K562 (cell line): ENCODE measurements at regions not wholly inside any gene's neighbourhood (a gene's known extent, or its start where the extent isn't known, plus 50 kb on each side); places are given as distances from the start of the nearest gene placed in this dataset.

Source experiments
- ATAC-seq: fragments of 200-7000 bp; cut with Tn5 transposase; 3 replicates; pipeline ENCODE4 v1.9.1; 2020; ENCODE audit warnings: moderate library complexity
- BruUV-seq: library from RNA; stranded (reverse); fragments of 400-500 nt; replicated peaks from 2 replicates; lab custom pipeline; 2021; lab: Mats Ljungman, UMichigan
- CTCF ChIA-PET: fragments of 300-600 bp; formaldehyde crosslinking; extraction: SDS; loops from one replicate; lab custom pipeline; 2021; ENCODE audit warnings: low intra/inter-chr PET ratio; lab: Yijun Ruan, JAX
- POLR2A ChIA-PET: fragments of 300-600, 350-650 bp; sonication (Branson Sonifier 250); formaldehyde crosslinking; extraction: SDS; loops from one replicate; lab custom pipeline; 2021; ENCODE audit warnings: antibody characterized with exemption, inconsistent platforms; lab: Yijun Ruan, JAX
- DNase-seq, 4 experiments: peaks; one replicate each; pipeline versions ENCODE4 v3.0.0 to v3.0.0-alpha.2; 2011 to 2018; ENCODE audit warnings: low spot score in 3 of 4, mixed read lengths in 3 of 4; ENCODE audit errors: extremely low read depth in 1 of 4
- FAIRE-seq: peaks from 2 replicates; lab custom pipeline; 2011; peaks lifted over from hg19 to GRCh38; lab: Jason Lieb, UNC
- H2AFZ ChIP-seq: 2 replicates; pipeline ENCODE4 v1.6.0; 2011; ENCODE audit warnings: low read depth, low read length, control low read depth, inconsistent platforms
- H3K27ac ChIP-seq: fragments of 200-600 bp; 3 replicates; pipeline ENCODE4 v1.8.0; 2011; ENCODE audit warnings: low read depth, mild to moderate bottlenecking, control low read depth, inconsistent platforms, low read length, moderate library complexity, mixed read lengths; ENCODE audit errors: extremely low read depth
- H3K27me3 ChIP-seq, 2 experiments: fragments of 300-600 bp in 1 of 2; 2 replicates in 1 of 2; 3 replicates in 1 of 2; pipeline versions ENCODE4 v1.6.0 to v1.8.0; 2011; ENCODE audit warnings: inconsistent platforms in 2 of 2, low read length in 2 of 2, mild to moderate bottlenecking in 1 of 2, mixed read lengths in 1 of 2, moderate library complexity in 1 of 2; ENCODE audit not compliant: control insufficient read depth in 2 of 2, insufficient read depth in 2 of 2
- H3K36me3 ChIP-seq: fragments of 300-600 bp; 3 replicates; pipeline ENCODE4 v1.8.0; 2011; ENCODE audit warnings: mild to moderate bottlenecking, low read length, inconsistent platforms; ENCODE audit not compliant: control insufficient read depth, insufficient read depth
- H3K4me1 ChIP-seq, 2 experiments: fragments of 200-600 bp in 1 of 2; replicated peaks in 1 of 2; 2 replicates in 1 of 2; 3 replicates in 1 of 2; pipeline versions ENCODE4 v1.5.1 to v1.8.0; 2011; ENCODE audit warnings: inconsistent platforms in 2 of 2, low read length in 2 of 2, mild to moderate bottlenecking in 1 of 2, mixed read lengths in 1 of 2, moderate library complexity in 1 of 2; ENCODE audit not compliant: control insufficient read depth in 2 of 2, insufficient read depth in 2 of 2
- H3K4me2 ChIP-seq: 2 replicates; pipeline ENCODE4 v1.6.1; 2011; ENCODE audit warnings: low read length, control low read depth, inconsistent platforms, mixed read lengths; ENCODE audit not compliant: insufficient read depth
- H3K4me3 ChIP-seq: fragments of 200-600 bp; sonication (generic), shearing (Covaris generic); 2 replicates; pipeline ENCODE4 v1.5.1; 2016; ENCODE audit warnings: control low read depth, inconsistent platforms
- H3K79me2 ChIP-seq: fragments of 200-600 bp; 3 replicates; pipeline ENCODE4 v1.8.0; 2011; ENCODE audit warnings: low read length, inconsistent platforms; ENCODE audit not compliant: control insufficient read depth, insufficient read depth
- H3K9ac ChIP-seq, 2 experiments: 2 replicates each; pipeline versions ENCODE4 v1.6.0 to v1.6.1; 2011; ENCODE audit warnings: low read depth in 2 of 2, low read length in 2 of 2, control low read depth in 1 of 2, inconsistent platforms in 1 of 2, mild to moderate bottlenecking in 1 of 2, mixed read lengths in 1 of 2; ENCODE audit not compliant: insufficient read depth in 1 of 2
- H3K9me1 ChIP-seq: one replicate; pipeline ENCODE4 v1.6.0; 2011; ENCODE audit warnings: inconsistent platforms, mild to moderate bottlenecking, low read length, moderate library complexity; ENCODE audit not compliant: control insufficient read depth, insufficient read depth
- H3K9me3 ChIP-seq: replicated peaks from 2 replicates; pipeline ENCODE4 v1.5.1; 2011; ENCODE audit warnings: low read depth, low read length, inconsistent platforms; ENCODE audit not compliant: control insufficient read depth, insufficient read depth
- H4K20me1 ChIP-seq: replicated peaks from 2 replicates; pipeline ENCODE4 v1.6.1; 2011; ENCODE audit warnings: low read length, inconsistent platforms, mixed read lengths; ENCODE audit not compliant: control insufficient read depth, insufficient read depth
- CREB1 ChIP-seq, 2 experiments: sonication (generic) in 1 of 2; formaldehyde crosslinking in 1 of 2; IDR thresholded peaks; 2 replicates each; pipeline versions ENCODE4 v1.6.1 to v1.8.0; 2012 to 2022; ENCODE audit warnings: inconsistent platforms in 1 of 2, mild to moderate bottlenecking in 1 of 2, missing genetic modification reagents in 1 of 2, moderate library complexity in 1 of 2
- CREB5 ChIP-seq: fragments of 250-450 bp; sonication (Bioruptor Pico); IDR thresholded peaks from 2 replicates; pipeline ENCODE4 v1.5.0; 2020; ENCODE audit warnings: mild to moderate bottlenecking
- EZH2 ChIP-seq: IDR thresholded peaks from 2 replicates; pipeline ENCODE4 v1.6.1; 2012; ENCODE audit warnings: low read depth, mild to moderate bottlenecking, inconsistent platforms, low read length, borderline replicate concordance
- KDM5B ChIP-seq: fragments of 200-600 bp; sonication (generic); IDR thresholded peaks from 2 replicates; pipeline ENCODE4 v1.6.1; 2012; ENCODE audit warnings: low read depth, mild to moderate bottlenecking, moderate library complexity, low read length, control low read depth, inconsistent platforms; ENCODE audit not compliant: insufficient replicate concordance
- PHTF2 ChIP-seq: fragments of 250-450 bp; sonication (Bioruptor Pico); IDR thresholded peaks from 2 replicates; pipeline ENCODE4 v1.5.0; 2021; ENCODE audit warnings: mild to moderate bottlenecking
- SOX6 ChIP-seq: fragments of 450-650 bp; IDR thresholded peaks from 2 replicates; pipeline ENCODE4 v1.6.1; 2014; ENCODE audit warnings: mild to moderate bottlenecking
- USF1 ChIP-seq: sonication (generic); formaldehyde crosslinking; IDR thresholded peaks from 2 replicates; pipeline ENCODE4 v1.9.0; 2022; ENCODE audit warnings: mild to moderate bottlenecking, missing genetic modification reagents
- ZBTB8A ChIP-seq: fragments of 450-650 bp; IDR thresholded peaks from 2 replicates; pipeline ENCODE4 v1.6.1; 2018; ENCODE audit warnings: mild to moderate bottlenecking, moderate library complexity; ENCODE audit not compliant: partially characterized antibody
- ZFP91 ChIP-seq: sonication (generic); formaldehyde crosslinking; IDR thresholded peaks from 2 replicates; pipeline ENCODE4 v1.8.0; 2022; ENCODE audit warnings: mild to moderate bottlenecking, missing genetic modification reagents
- ZFX ChIP-seq: sonication (generic); formaldehyde crosslinking; IDR thresholded peaks from 2 replicates; pipeline ENCODE4 v1.8.0; 2022; ENCODE audit warnings: mild to moderate bottlenecking, missing genetic modification reagents, moderate library complexity
- ZHX1 ChIP-seq: fragments of 150-350 bp; conservative IDR thresholded peaks from 2 replicates; pipeline ENCODE4 v1.6.1; 2014; ENCODE audit warnings: low read length
- WGBS: fragments of 100-300 bp; shearing (Covaris generic); methylation state at CpG from one replicate; pipeline ENCODE4 v1.1.6; 2016; ENCODE audit warnings: low coverage, mixed read lengths; ENCODE audit not compliant: insufficient coverage; ENCODE audit errors: missing lambda C conversion rate; 5-methylcytosine and 5-hydroxymethylcytosine counted together
- in situ Hi-C: fragments of 300-500 bp; cut with MboI; formaldehyde crosslinking; loops from 4 replicates; pipeline ENCODE4 v1.15.0; 2018; ENCODE audit warnings: inconsistent platforms, mixed read lengths
- intact Hi-C: fragments of 100-400 bp; cut with micrococcal nuclease; formaldehyde crosslinking; loops from 2 replicates; pipeline ENCODE4 v1.14.2; 2022

GRCh38 chr7:46723742-46724141 is 802.7 kb upstream of the IGFBP3 start (continued):
- TF ChIP-seq CREB5 (CRISPR knock-in tag): no peak
- TF ChIP-seq CREB1 (IDR thresholded peaks at IDR 0.05): no peak
- TF ChIP-seq CREB1 (CRISPR knock-in tag; IDR thresholded peaks at IDR 0.05): no peak
- TF ChIP-seq ZBTB8A: no peak
- TF ChIP-seq EZH2: no peak

- in situ Hi-C loops: no loop called here
- no peaks in the 10 kb centered on the region for H3K27me3 ChIP-seq
- intact Hi-C loops: no loop called here
- no peaks in the 10 kb centered on the region for H3K4me1 ChIP-seq
- FAIRE-seq (no peak), DNase-seq (no peak), ATAC-seq (no peak)
- no peaks in the 10 kb centered on the region for H3K9me3 ChIP-seq
- H2AFZ ChIP-seq: no peak overlapping the region
- no peak overlapping the region for H3K4me3 ChIP-seq
- POLR2A ChIA-PET: no interaction called here
- H3K9me1 ChIP-seq: no peaks in the 10 kb centered on the region
- H3K4me2 ChIP-seq: no peak overlapping the region
- BruUV-seq: no TSS peak
- H3K9ac ChIP-seq: no peak overlapping the region
- no peak overlapping the region for H3K27ac ChIP-seq
- no peaks in the 10 kb centered on the region for H3K36me3 ChIP-seq
- CTCF ChIA-PET: no interaction called here
- WGBS: 0% methylated on average over 6 of the region's 7 CpGs
- no peaks in the 10 kb centered on the region for H3K79me2 ChIP-seq
- no peaks in the 10 kb centered on the region for H4K20me1 ChIP-seq
- TF ChIP-seq USF1 (CRISPR knock-in tag) (no peak), ZHX1 (no peak), PHTF2 (CRISPR knock-in tag) (no peak), SOX6 (no peak), KDM5B (no peak), ZFP91 (no peak), ZFX (CRISPR knock-in tag) (no peak)
Observed at GRCh38 chr7:46723003-46723402, 801.9 kb upstream of the IGFBP3 start.
